Right atrium auricular region (tissue), 2 donors: ENCODE measurements at regions not wholly inside any gene's neighbourhood (a gene's known extent, or its start where the extent isn't known, plus 50 kb on each side); places are given as distances from the start of the nearest gene placed in this dataset.
"Not testable (repeated sequence)": the region's sequence is repeated elsewhere in the genome, so short reads cannot be mapped to it uniquely, and the experiment has no call there.

Source experiments
- DNase-seq: peaks from one replicate; pipeline ENCODE4 v3.0.0-alpha.2; 2019; ENCODE audit warnings: low spot score
- H3K27ac ChIP-seq, 2 donors: fragments of 200-600 bp; sonication (generic); 1 replicate in 1 of 2; 2 replicates in 1 of 2; pipeline ENCODE4 v1.5.1; 2016 to 2019
- H3K27me3 ChIP-seq, 2 donors: fragments of 200-600 bp; sonication (generic); one replicate each; pipeline versions ENCODE4 v1.5.1 to v1.6.0; 2017 to 2019
- H3K36me3 ChIP-seq: fragments of 200-600 bp; sonication (generic); one replicate; pipeline ENCODE4 v1.5.1; 2016
- H3K4me1 ChIP-seq, 2 donors: fragments of 200-600 bp; sonication (generic); one replicate each; pipeline versions ENCODE4 v1.5.1 to v1.6.0; 2017 to 2019
- H3K4me3 ChIP-seq, 2 donors: fragments of 200-600 bp; sonication (generic); 1 replicate in 1 of 2; 2 replicates in 1 of 2; pipeline ENCODE4 v1.5.1; 2017 to 2019; ENCODE audit warnings: mild to moderate bottlenecking in 1 of 2, moderate library complexity in 1 of 2
- H3K9me3 ChIP-seq, 2 donors: fragments of 200-600 bp; sonication (generic); one replicate each; pipeline ENCODE4 v1.5.1; 2019
- TF ChIP-seq, protein P1 (sequence below), 2 donors: fragments of 200-600 bp; sonication (generic); IDR thresholded peaks; one replicate each; pipeline ENCODE4 v1.5.1; 2019; ENCODE audit warnings: antibody characterized with exemption in 2 of 2

DNA sequence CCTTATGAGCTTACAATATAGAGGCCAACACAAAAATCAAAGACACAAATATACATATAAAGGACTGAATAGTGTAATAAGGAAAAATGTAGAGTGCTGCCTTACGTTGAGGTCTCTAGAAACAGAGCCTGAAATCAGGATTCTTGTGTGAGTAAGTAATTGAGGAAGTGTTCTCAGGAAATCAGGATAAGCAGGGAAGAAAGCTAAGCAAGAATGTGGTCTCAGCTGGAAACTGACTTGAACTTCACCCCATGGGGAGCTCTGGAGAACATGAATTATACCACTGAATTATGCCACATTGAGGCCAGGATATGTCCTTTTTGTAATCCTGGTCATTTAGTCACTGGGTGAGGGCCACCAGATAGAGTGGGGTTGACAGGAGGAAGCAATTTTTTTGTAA, 191.9 kb downstream of the ETV1 start:
- Histone ChIP-seq H3K27me3 (no peaks in the 10 kb centered on the region), H3K36me3 (no peaks in the 10 kb centered on the region), H3K9me3 (no peaks in the 10 kb centered on the region), H3K4me1 (no peaks in the 10 kb centered on the region), H3K4me3 (no peak overlapping the region), H3K27ac (no peak overlapping the region)
- no peak for DNase-seq
- TF ChIP-seq, protein P1, sequence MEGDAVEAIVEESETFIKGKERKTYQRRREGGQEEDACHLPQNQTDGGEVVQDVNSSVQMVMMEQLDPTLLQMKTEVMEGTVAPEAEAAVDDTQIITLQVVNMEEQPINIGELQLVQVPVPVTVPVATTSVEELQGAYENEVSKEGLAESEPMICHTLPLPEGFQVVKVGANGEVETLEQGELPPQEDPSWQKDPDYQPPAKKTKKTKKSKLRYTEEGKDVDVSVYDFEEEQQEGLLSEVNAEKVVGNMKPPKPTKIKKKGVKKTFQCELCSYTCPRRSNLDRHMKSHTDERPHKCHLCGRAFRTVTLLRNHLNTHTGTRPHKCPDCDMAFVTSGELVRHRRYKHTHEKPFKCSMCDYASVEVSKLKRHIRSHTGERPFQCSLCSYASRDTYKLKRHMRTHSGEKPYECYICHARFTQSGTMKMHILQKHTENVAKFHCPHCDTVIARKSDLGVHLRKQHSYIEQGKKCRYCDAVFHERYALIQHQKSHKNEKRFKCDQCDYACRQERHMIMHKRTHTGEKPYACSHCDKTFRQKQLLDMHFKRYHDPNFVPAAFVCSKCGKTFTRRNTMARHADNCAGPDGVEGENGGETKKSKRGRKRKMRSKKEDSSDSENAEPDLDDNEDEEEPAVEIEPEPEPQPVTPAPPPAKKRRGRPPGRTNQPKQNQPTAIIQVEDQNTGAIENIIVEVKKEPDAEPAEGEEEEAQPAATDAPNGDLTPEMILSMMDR (IDR thresholded peaks at IDR 0.05), result no peak

DNA sequence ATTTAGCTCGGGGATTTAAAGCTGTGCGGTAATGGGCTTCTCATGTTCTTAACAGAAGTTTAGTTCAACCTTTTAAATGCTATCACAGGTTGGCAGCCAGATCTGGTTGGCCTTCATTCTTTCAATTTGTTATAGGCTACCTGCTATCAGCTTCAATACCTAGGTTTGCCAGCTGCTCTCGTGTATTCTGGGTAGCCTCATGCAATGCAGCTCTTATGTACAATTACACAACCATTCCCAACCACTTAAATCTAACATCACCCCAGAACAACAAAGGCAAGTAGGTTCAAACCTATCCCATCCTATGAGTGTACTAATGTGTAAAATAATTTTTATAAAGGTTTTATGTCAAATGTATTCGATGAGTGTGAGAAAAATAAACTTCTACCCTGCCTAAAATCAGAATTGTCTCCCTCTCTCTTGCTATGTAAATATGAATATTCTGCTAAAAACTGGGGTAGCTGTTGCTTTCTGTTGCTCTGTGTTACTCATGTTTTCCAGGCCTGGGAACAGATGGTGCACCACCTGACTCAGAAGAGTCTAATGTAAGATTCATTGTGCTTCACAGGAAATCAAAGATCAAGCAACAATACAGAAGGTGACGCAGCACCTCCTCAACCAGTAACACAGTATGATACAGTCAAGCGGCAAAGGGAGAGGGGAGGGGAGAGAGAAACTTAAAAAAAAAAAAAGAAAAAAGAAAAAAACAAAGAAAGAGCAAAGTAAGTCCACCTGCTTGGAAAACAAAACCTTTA, 188.6 kb downstream of the ETV1 start:
- H3K9me3 ChIP-seq, result no peaks in the 10 kb centered on the region
- no peaks in the 10 kb centered on the region for H3K4me1 ChIP-seq
- no peak overlapping the region for H3K27ac ChIP-seq
- TF ChIP-seq, protein P1 (IDR thresholded peaks at IDR 0.05), result no peak
- H3K27me3 ChIP-seq, result no peaks in the 10 kb centered on the region
- H3K36me3 ChIP-seq, result no peaks in the 10 kb centered on the region
- DNase-seq, result no peak
- H3K4me3 ChIP-seq, result no peak overlapping the region

DNA sequence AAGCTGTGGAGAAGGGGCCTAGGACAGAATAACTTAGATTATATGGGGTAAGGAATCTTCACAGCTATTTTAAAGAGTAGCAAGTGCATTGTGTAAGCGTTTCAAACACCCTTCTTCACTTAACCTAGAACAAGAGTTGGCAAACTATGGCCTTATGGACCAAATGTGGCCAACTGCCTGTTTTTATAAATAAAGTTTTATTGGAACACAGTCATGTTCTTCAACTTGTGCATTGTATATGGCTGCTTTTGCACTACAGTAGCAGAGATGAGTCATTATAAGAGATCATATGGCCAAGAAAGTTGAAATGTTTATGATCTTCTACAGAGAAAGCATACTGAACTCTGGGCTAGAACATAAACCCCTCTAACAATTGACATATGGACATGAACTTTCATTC, 187.8 kb downstream of the ETV1 start:
- Histone ChIP-seq H3K27ac (no peak overlapping the region), H3K9me3 (no peaks in the 10 kb centered on the region), H3K36me3 (no peaks in the 10 kb centered on the region), H3K27me3 (no peaks in the 10 kb centered on the region), H3K4me3 (no peak overlapping the region), H3K4me1 (no peaks in the 10 kb centered on the region)
- DNase-seq, result no peak
- TF ChIP-seq, protein P1 (IDR thresholded peaks at IDR 0.05), result no peak

GRCh38 chr7:13802651-13803050, 186.8 kb downstream of the ETV1 start:
- Histone ChIP-seq H3K4me1 (no peaks in the 10 kb centered on the region), H3K4me3 (no peak overlapping the region), H3K9me3 (no peaks in the 10 kb centered on the region), H3K36me3 (no peaks in the 10 kb centered on the region), H3K27ac (no peak overlapping the region), H3K27me3 (no peaks in the 10 kb centered on the region)
- no peak for DNase-seq
- TF ChIP-seq, protein P1 (IDR thresholded peaks at IDR 0.05), result no peak

- H3K27ac ChIP-seq, result no peak overlapping the region
- no peak for DNase-seq
- H3K9me3 ChIP-seq, result no peaks in the 10 kb centered on the region
- H3K27me3 ChIP-seq, result no peaks in the 10 kb centered on the region
- H3K4me3 ChIP-seq, result no peak overlapping the region
- H3K36me3 ChIP-seq, result no peaks in the 10 kb centered on the region
- no peaks in the 10 kb centered on the region for H3K4me1 ChIP-seq
- TF ChIP-seq, protein P1 (IDR thresholded peaks at IDR 0.05), result no peak
Observed at GRCh38 chr7:13803134-13803533, 186.3 kb downstream of the ETV1 start.

GRCh38 chr7:13806089-13806867, 183.2 kb downstream of the ETV1 start:
- not testable (repeated sequence) for H3K27ac ChIP-seq, DNase-seq, H3K4me3 ChIP-seq, H3K4me1 ChIP-seq, H3K9me3 ChIP-seq, H3K27me3 ChIP-seq, H3K36me3 ChIP-seq

- H3K36me3 ChIP-seq, H3K4me3 ChIP-seq, H3K4me1 ChIP-seq, DNase-seq, H3K27me3 ChIP-seq, H3K27ac ChIP-seq, H3K9me3 ChIP-seq: not testable (repeated sequence)
Observed at GRCh38 chr7:13817230-13817629, 172.2 kb downstream of the ETV1 start.
